IPS-18a (cell line): ENCODE measurements at regions not wholly inside any gene's neighbourhood (a gene's known extent, or its start where the extent isn't known, plus 50 kb on each side); places are given as distances from the start of the nearest gene placed in this dataset.

Experiments used
- H3K27ac ChIP-seq: one replicate; pipeline ENCODE4 v1.5.1; 2013; ENCODE audit warnings: low read length
- H3K27me3 ChIP-seq: one replicate; pipeline ENCODE4 v1.6.1; 2013; ENCODE audit warnings: mild to moderate bottlenecking, low read length; ENCODE audit not compliant: control insufficient read depth, insufficient read depth
- H3K36me3 ChIP-seq: one replicate; pipeline ENCODE4 v1.6.1; 2013; ENCODE audit warnings: low read depth, low read length; ENCODE audit not compliant: control insufficient read depth
- H3K4me1 ChIP-seq: one replicate; pipeline ENCODE4 v1.6.1; 2013; ENCODE audit warnings: low read depth, low read length; ENCODE audit not compliant: control insufficient read depth
- H3K4me3 ChIP-seq: one replicate; pipeline ENCODE4 v1.5.1; 2013; ENCODE audit warnings: low read length
- H3K9ac ChIP-seq: one replicate; pipeline ENCODE4 v1.6.1; 2013; ENCODE audit warnings: mild to moderate bottlenecking, low read length, moderate library complexity
- H3K9me3 ChIP-seq: one replicate; pipeline ENCODE4 v1.6.1; 2013; ENCODE audit warnings: low read depth, low read length; ENCODE audit not compliant: control insufficient read depth

- no peak overlapping the region for H3K9ac ChIP-seq
Observed at GRCh38 chr21:28375708-28376385, 616.8 kb downstream of the LTN1 start.

GRCh38 chr21:28374881-28375280, 617.8 kb downstream of the LTN1 start:
- no peak overlapping the region for H3K27ac ChIP-seq
- no peaks in the 10 kb centered on the region for H3K4me1 ChIP-seq
- H3K27me3 ChIP-seq, result no peaks in the 10 kb centered on the region
- H3K9ac ChIP-seq, result no peak overlapping the region
- no peaks in the 10 kb centered on the region for H3K36me3 ChIP-seq
- no peak overlapping the region for H3K4me3 ChIP-seq
- no peaks in the 10 kb centered on the region for H3K9me3 ChIP-seq

More at GRCh38 chr21:28375708-28376385, 616.8 kb downstream of the LTN1 start:
- peaks cover 5% of the 10 kb centered on the region for H3K4me1 ChIP-seq
- no peak overlapping the region for H3K4me3 ChIP-seq
- H3K27ac ChIP-seq, result no peak overlapping the region
- H3K27me3 ChIP-seq, result no peaks in the 10 kb centered on the region
- H3K36me3 ChIP-seq, result no peaks in the 10 kb centered on the region
- H3K9me3 ChIP-seq, result no peaks in the 10 kb centered on the region

- H3K9me3 ChIP-seq, result no peaks in the 10 kb centered on the region
- H3K36me3 ChIP-seq, result no peaks in the 10 kb centered on the region
- H3K9ac ChIP-seq, result no peak overlapping the region
- no peak overlapping the region for H3K4me3 ChIP-seq
- H3K27ac ChIP-seq, result no peak overlapping the region
- no peaks in the 10 kb centered on the region for H3K27me3 ChIP-seq
- H3K4me1 ChIP-seq, result no peaks in the 10 kb centered on the region
Observed at GRCh38 chr21:28371713-28372112, 621.0 kb downstream of the LTN1 start.

GRCh38 chr21:28359300-28359699, 633.4 kb downstream of the LTN1 start:
- Histone ChIP-seq H3K36me3 (no peaks in the 10 kb centered on the region), H3K4me1 (no peaks in the 10 kb centered on the region), H3K4me3 (no peak overlapping the region), H3K27ac (no peak overlapping the region), H3K9me3 (no peaks in the 10 kb centered on the region), H3K9ac (no peak overlapping the region), H3K27me3 (no peaks in the 10 kb centered on the region)

GRCh38 chr21:28358702-28359101, 634.0 kb downstream of the LTN1 start:
- Histone ChIP-seq H3K27ac (no peak overlapping the region), H3K4me3 (no peak overlapping the region), H3K36me3 (no peaks in the 10 kb centered on the region), H3K9ac (no peak overlapping the region), H3K27me3 (no peaks in the 10 kb centered on the region), H3K9me3 (no peaks in the 10 kb centered on the region), H3K4me1 (no peaks in the 10 kb centered on the region)

GRCh38 chr21:28358170-28358569, 634.5 kb downstream of the LTN1 start:
- Histone ChIP-seq H3K27me3 (no peaks in the 10 kb centered on the region), H3K4me1 (no peaks in the 10 kb centered on the region), H3K4me3 (no peak overlapping the region), H3K36me3 (no peaks in the 10 kb centered on the region), H3K9ac (no peak overlapping the region), H3K27ac (no peak overlapping the region), H3K9me3 (no peaks in the 10 kb centered on the region)

- Histone ChIP-seq H3K9me3 (no peaks in the 10 kb centered on the region), H3K4me1 (no peaks in the 10 kb centered on the region), H3K27ac (no peak overlapping the region), H3K27me3 (no peaks in the 10 kb centered on the region), H3K9ac (no peak overlapping the region), H3K4me3 (no peak overlapping the region), H3K36me3 (no peaks in the 10 kb centered on the region)
Observed at GRCh38 chr21:28357743-28358142, 634.9 kb downstream of the LTN1 start.

GRCh38 chr21:28356422-28356821, 636.3 kb downstream of the LTN1 start:
- Histone ChIP-seq H3K36me3 (no peaks in the 10 kb centered on the region), H3K9ac (no peak overlapping the region), H3K27me3 (no peaks in the 10 kb centered on the region), H3K9me3 (no peaks in the 10 kb centered on the region), H3K4me1 (no peaks in the 10 kb centered on the region), H3K27ac (no peak overlapping the region), H3K4me3 (no peak overlapping the region)

GRCh38 chr21:28345934-28346333, 646.7 kb downstream of the LTN1 start:
- H3K9me3 ChIP-seq, result no peaks in the 10 kb centered on the region
- H3K27ac ChIP-seq, result no peak overlapping the region
- no peaks in the 10 kb centered on the region for H3K27me3 ChIP-seq
- no peak overlapping the region for H3K9ac ChIP-seq
- no peak overlapping the region for H3K4me3 ChIP-seq
- no peaks in the 10 kb centered on the region for H3K4me1 ChIP-seq
- no peaks in the 10 kb centered on the region for H3K36me3 ChIP-seq

GRCh38 chr21:28344985-28345384, 647.7 kb downstream of the LTN1 start:
- Histone ChIP-seq H3K9ac (no peak overlapping the region), H3K4me1 (no peaks in the 10 kb centered on the region), H3K36me3 (no peaks in the 10 kb centered on the region), H3K4me3 (no peak overlapping the region), H3K9me3 (no peaks in the 10 kb centered on the region), H3K27me3 (no peaks in the 10 kb centered on the region), H3K27ac (no peak overlapping the region)

GRCh38 chr21:28342212-28342810, 650.4 kb downstream of the LTN1 start:
- Histone ChIP-seq H3K9me3 (no peaks in the 10 kb centered on the region), H3K27ac (no peak overlapping the region), H3K36me3 (no peaks in the 10 kb centered on the region)

GRCh38 chr21:28339403-28339802, 653.3 kb downstream of the LTN1 start:
- Histone ChIP-seq H3K27ac (no peak overlapping the region), H3K27me3 (no peaks in the 10 kb centered on the region), H3K9me3 (no peaks in the 10 kb centered on the region), H3K36me3 (no peaks in the 10 kb centered on the region), H3K4me1 (peaks cover 5% of the 10 kb centered on the region), H3K4me3 (no peak overlapping the region), H3K9ac (no peak overlapping the region)

More at GRCh38 chr21:28342212-28342810, 650.4 kb downstream of the LTN1 start:
- Histone ChIP-seq H3K4me3 (no peak overlapping the region), H3K4me1 (no peaks in the 10 kb centered on the region), H3K27me3 (no peaks in the 10 kb centered on the region), H3K9ac (no peak overlapping the region)
